Endothelial cell of umbilical vein (primary cell): ENCODE measurements at regions not wholly inside any gene's neighbourhood (a gene's known extent, or its start where the extent isn't known, plus 50 kb on each side); places are given as distances from the start of the nearest gene placed in this dataset.

Source experiments
- CTCF ChIP-seq, 2 donors: IDR thresholded peaks; 1 replicate in 1 of 2; 2 replicates in 1 of 2; pipeline ENCODE4 v1.5.1; 2011; ENCODE audit warnings: low read length in 2 of 2, mild to moderate bottlenecking in 2 of 2, moderate library complexity in 2 of 2, control low read depth in 1 of 2, inconsistent platforms in 1 of 2, low read depth in 1 of 2; ENCODE audit not compliant: insufficient read depth in 1 of 2; ENCODE audit errors: extremely low read depth in 1 of 2
- EZH2 ChIP-seq: IDR thresholded peaks from 2 replicates; pipeline ENCODE4 v1.6.1; 2012; ENCODE audit warnings: borderline replicate concordance, low read depth, mild to moderate bottlenecking, moderate library complexity, low read length, inconsistent platforms; ENCODE audit not compliant: severe bottlenecking
- POLR2A ChIP-seq: IDR thresholded peaks from 2 replicates; pipeline ENCODE4 v1.6.1; 2012; ENCODE audit warnings: low read depth, mild to moderate bottlenecking, control low read depth, low read length
- POLR2AphosphoS5 ChIP-seq: IDR thresholded peaks from 2 replicates; pipeline ENCODE4 v1.6.1; 2012; ENCODE audit warnings: low read depth, mild to moderate bottlenecking, control low read depth, low read length, moderate library complexity; ENCODE audit not compliant: insufficient read depth
- TF ChIP-seq, protein P1 (sequence below): IDR thresholded peaks from 2 replicates; pipeline ENCODE4 v1.6.1; 2011; ENCODE audit not compliant: insufficient read depth, insufficient read length

DNA sequence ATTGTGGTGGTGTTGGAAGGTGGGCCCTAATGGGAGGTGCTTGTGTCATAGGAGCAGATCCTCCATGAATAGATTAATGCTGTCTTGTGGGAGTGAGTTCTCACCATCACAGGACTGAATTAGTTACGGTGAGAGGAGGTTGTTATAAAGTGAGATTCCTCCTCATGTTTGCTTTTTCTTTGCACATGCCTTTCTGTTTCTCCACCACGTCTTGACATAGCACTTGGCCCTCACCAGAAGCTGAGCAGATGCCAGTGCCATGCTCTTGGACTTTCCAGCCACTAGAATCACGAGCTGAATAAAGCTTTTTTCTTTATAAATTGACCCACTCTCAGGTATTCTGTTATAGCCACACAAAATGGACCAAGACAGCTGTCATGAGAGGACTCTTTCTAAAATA is 194.8 kb downstream of the PTPRU start:
- TF ChIP-seq POLR2A (no peak), CTCF (IDR thresholded peaks at IDR 0.05; ENCODE audit: extremely low read depth in 1 of 2, insufficient read depth in 1 of 2, low read depth in 1 of 2, low read length in 2 of 2) (no peak), EZH2 (no peak), POLR2AphosphoS5 (no peak)
- TF ChIP-seq, protein P1, sequence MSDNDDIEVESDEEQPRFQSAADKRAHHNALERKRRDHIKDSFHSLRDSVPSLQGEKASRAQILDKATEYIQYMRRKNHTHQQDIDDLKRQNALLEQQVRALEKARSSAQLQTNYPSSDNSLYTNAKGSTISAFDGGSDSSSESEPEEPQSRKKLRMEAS, result no peak
